ENCODE measurements at regions not wholly inside any gene's neighbourhood (a gene's known extent, or its start where the extent isn't known, plus 50 kb on each side); places are given as distances from the start of the nearest gene placed in this dataset.

DNA sequence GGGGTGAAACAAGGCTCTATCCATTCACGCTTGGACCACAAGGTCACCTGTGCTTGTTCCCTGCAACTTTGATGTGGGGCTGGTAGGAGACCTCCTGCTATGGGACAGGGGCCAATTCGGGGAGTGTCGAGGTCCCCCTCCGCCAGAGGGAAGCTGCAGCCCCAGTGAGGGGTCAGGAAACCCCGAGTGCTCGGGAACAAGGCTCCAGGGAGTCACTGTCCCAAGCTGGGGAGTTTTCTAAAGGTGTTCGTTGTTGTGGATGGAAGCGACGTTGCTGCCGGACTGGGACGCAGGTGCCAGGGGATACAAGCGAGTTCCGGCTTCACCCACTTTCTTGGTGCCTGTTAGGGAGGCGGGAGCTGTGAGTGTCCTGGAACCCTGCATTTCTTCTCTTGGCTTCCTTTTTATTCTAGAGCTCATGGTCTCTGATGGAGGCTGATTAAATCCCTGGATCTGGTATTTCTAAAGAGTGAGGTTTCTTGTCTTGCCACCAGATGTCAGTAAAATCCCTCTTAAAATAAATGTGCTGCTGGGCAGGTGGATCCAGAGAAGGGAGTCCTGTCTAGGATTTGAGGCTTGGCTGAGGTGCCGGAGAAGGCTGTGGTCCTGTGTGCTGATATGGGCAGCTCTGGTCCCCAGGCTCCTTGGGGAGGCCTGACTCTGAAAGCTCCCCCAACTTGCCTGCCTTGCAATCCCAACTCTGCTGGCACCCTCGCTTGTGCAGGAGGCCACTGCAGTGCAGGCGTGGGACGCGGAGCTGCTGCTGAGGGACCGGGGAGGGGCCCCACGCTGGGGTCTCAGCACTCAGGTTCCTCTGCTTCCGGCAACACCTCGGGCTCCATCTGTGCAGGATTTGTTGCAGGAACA is 153.9 kb downstream of the TEX29 start:
- Mint-ChIP-seq H3K27ac (no peak overlapping the region), H3K9me3 (no peaks in the 10 kb centered on the region), H3K27me3 (ENCODE audit: insufficient read depth, low read depth) (peaks cover 15% of the 10 kb centered on the region), H3K36me3 (no peaks in the 10 kb centered on the region), H3K4me1 (no peaks in the 10 kb centered on the region), H3K4me3 (no peak overlapping the region)
- TF ChIP-seq EZH2phosphoT487 (IDR thresholded peaks at IDR 0.05), result no peak
- no peak for TF ChIP-seq EZH2 (IDR thresholded peaks at IDR 0.05)
- TF ChIP-seq, protein P1, sequence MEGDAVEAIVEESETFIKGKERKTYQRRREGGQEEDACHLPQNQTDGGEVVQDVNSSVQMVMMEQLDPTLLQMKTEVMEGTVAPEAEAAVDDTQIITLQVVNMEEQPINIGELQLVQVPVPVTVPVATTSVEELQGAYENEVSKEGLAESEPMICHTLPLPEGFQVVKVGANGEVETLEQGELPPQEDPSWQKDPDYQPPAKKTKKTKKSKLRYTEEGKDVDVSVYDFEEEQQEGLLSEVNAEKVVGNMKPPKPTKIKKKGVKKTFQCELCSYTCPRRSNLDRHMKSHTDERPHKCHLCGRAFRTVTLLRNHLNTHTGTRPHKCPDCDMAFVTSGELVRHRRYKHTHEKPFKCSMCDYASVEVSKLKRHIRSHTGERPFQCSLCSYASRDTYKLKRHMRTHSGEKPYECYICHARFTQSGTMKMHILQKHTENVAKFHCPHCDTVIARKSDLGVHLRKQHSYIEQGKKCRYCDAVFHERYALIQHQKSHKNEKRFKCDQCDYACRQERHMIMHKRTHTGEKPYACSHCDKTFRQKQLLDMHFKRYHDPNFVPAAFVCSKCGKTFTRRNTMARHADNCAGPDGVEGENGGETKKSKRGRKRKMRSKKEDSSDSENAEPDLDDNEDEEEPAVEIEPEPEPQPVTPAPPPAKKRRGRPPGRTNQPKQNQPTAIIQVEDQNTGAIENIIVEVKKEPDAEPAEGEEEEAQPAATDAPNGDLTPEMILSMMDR (IDR thresholded peaks at IDR 0.05), result peak; percentile 76
- Histone ChIP-seq H3K9me3 (ENCODE audit: low read depth) (no peaks in the 10 kb centered on the region), H3K36me3 (no peaks in the 10 kb centered on the region), H3K9ac (no peak overlapping the region), H3K4me2 (no peak overlapping the region), H3K4me3 (no peak overlapping the region), H3K79me2 (ENCODE audit: low read depth) (no peaks in the 10 kb centered on the region), H3K27ac (no peak overlapping the region), H3K27me3 (no peaks in the 10 kb centered on the region), H3K4me1 (no peaks in the 10 kb centered on the region), H4K20me1 (ENCODE audit: low read depth) (no peaks in the 10 kb centered on the region), H2AFZ (replicated peaks) (no peak overlapping the region), H3F3A (ENCODE audit: low read depth) (no peaks in the 10 kb centered on the region)
- peak; percentile 74 for DNase-seq (ENCODE audit: low spot score)

DNA sequence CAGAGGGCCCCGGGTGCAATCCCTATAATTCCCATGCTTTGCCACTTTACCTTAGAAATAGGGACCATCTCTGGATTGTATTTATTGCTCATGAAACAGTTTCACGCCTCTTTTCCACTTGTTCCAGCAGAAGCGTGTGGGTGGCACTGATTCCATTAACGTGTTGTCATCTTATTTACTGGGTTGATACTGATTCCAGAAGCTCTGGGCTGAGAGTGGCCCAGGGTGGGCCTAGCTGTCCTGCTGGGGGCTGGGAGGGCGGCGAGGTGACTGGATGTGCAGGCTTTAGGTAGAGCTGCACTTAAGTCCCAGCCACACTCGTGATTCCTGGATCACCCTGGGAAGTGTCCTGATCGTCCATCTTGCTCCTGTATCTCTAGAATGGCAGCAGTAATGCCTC is 155.0 kb downstream of the TEX29 start:
- no peak overlapping the region for H3K27ac Mint-ChIP-seq
- H3K4me3 ChIP-seq, result no peak overlapping the region
- H3K4me2 ChIP-seq, result no peak overlapping the region
- H3K4me1 ChIP-seq, result no peaks in the 10 kb centered on the region
- no peaks in the 10 kb centered on the region for H3K36me3 Mint-ChIP-seq
- H3K9me3 ChIP-seq (ENCODE audit: low read depth), result no peaks in the 10 kb centered on the region
- TF ChIP-seq, protein P1 (IDR thresholded peaks at IDR 0.05), result no peak
- TF ChIP-seq EZH2phosphoT487 (IDR thresholded peaks at IDR 0.05), result no peak
- no peak for TF ChIP-seq EZH2 (IDR thresholded peaks at IDR 0.05)
- no peaks in the 10 kb centered on the region for H3K79me2 ChIP-seq (ENCODE audit: low read depth)
- H3F3A ChIP-seq (ENCODE audit: low read depth), result no peaks in the 10 kb centered on the region
- peak overlapping the region; percentile 26 for H2AFZ ChIP-seq (replicated peaks)
- H3K4me3 Mint-ChIP-seq, result no peak overlapping the region
- H3K9me3 Mint-ChIP-seq, result no peaks in the 10 kb centered on the region
- no peak for DNase-seq (ENCODE audit: low spot score)
- H4K20me1 ChIP-seq (ENCODE audit: low read depth), result no peaks in the 10 kb centered on the region
- H3K9ac ChIP-seq, result no peak overlapping the region
- no peaks in the 10 kb centered on the region for H3K27me3 ChIP-seq
- H3K36me3 ChIP-seq, result no peaks in the 10 kb centered on the region
- peaks cover 15% of the 10 kb centered on the region for H3K27me3 Mint-ChIP-seq (ENCODE audit: insufficient read depth, low read depth)
- H3K27ac ChIP-seq, result no peak overlapping the region
- H3K4me1 Mint-ChIP-seq, result no peaks in the 10 kb centered on the region

DNA sequence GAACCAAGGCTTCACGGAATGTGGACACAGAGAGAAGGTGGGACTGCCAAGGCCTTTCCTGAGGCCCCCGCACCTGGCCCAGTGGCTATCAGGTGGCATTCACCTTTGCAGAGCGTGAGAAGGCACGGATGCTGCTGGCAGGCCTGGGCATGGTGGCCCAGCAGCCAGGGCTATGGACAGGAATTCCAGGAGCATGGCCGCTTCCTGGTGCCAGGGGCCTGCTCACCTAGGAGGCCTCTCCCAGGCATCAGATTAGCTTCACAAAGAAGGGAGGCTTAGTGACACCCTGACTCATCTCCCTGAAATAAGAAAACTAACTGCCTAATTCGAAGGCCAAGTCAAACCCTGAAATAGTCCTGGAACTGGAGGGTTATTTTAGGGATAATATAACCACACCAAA is 155.8 kb downstream of the TEX29 start:
- no peak overlapping the region for H3K4me3 ChIP-seq
- DNase-seq (ENCODE audit: low spot score), result no peak
- H3K4me3 Mint-ChIP-seq, result no peak overlapping the region

More for the DNA sequence above, 155.8 kb downstream of the TEX29 start:
- Histone ChIP-seq H3K9me3 (ENCODE audit: low read depth) (no peaks in the 10 kb centered on the region), H3K9ac (no peak overlapping the region), H3K4me2 (no peak overlapping the region), H2AFZ (replicated peaks) (no peak overlapping the region), H4K20me1 (ENCODE audit: low read depth) (no peaks in the 10 kb centered on the region), H3F3A (ENCODE audit: low read depth) (no peaks in the 10 kb centered on the region), H3K36me3 (no peaks in the 10 kb centered on the region), H3K4me1 (no peaks in the 10 kb centered on the region), H3K79me2 (ENCODE audit: low read depth) (no peaks in the 10 kb centered on the region), H3K27ac (no peak overlapping the region), H3K27me3 (no peaks in the 10 kb centered on the region)
- H3K36me3 Mint-ChIP-seq, result no peaks in the 10 kb centered on the region
- no peaks in the 10 kb centered on the region for H3K4me1 Mint-ChIP-seq
- TF ChIP-seq, protein P1 (IDR thresholded peaks at IDR 0.05), result no peak
- TF ChIP-seq EZH2phosphoT487 (IDR thresholded peaks at IDR 0.05) (no peak), EZH2 (IDR thresholded peaks at IDR 0.05) (no peak)
- no peaks in the 10 kb centered on the region for H3K9me3 Mint-ChIP-seq
- peaks cover 15% of the 10 kb centered on the region for H3K27me3 Mint-ChIP-seq (ENCODE audit: insufficient read depth, low read depth)
- H3K27ac Mint-ChIP-seq, result peak overlapping the region; percentile 65
